HepG2 (cell line): ENCODE measurements at regions not wholly inside any gene's neighbourhood (a gene's known extent, or its start where the extent isn't known, plus 50 kb on each side); places are given as distances from the start of the nearest gene placed in this dataset.

Experiments
- ERF ChIP-seq: IDR thresholded peaks from 2 replicates; pipeline ENCODE4 v1.6.1; 2018; ENCODE audit warnings: missing biosample characterization, missing genetic modification reagents
- GATAD2A ChIP-seq: IDR thresholded peaks from 2 replicates; pipeline ENCODE4 v1.6.1; 2016
- GFI1 ChIP-seq: sonication (generic); formaldehyde crosslinking; IDR thresholded peaks from 2 replicates; pipeline ENCODE4 v1.5.0; 2020; ENCODE audit warnings: missing genetic modification reagents, mild to moderate bottlenecking, borderline replicate concordance
- HNF4A ChIP-seq: sonication (generic); formaldehyde crosslinking; IDR thresholded peaks from 2 replicates; pipeline ENCODE4 v1.4.0; 2020; ENCODE audit warnings: missing genetic modification reagents
- HOXA3 ChIP-seq: sonication (generic); formaldehyde crosslinking; IDR thresholded peaks from 2 replicates; pipeline ENCODE4 v1.5.0; 2020; ENCODE audit warnings: missing genetic modification reagents
- HOXD1 ChIP-seq: sonication (generic); formaldehyde crosslinking; IDR thresholded peaks from 2 replicates; pipeline ENCODE4 v1.5.0; 2020; ENCODE audit warnings: missing genetic modification reagents
- PAWR ChIP-seq: sonication (generic); formaldehyde crosslinking; IDR thresholded peaks from 2 replicates; pipeline ENCODE4 v1.4.0; 2020; ENCODE audit warnings: missing genetic modification reagents, mild to moderate bottlenecking, borderline replicate concordance
- SOX13 ChIP-seq, 3 experiments: fragments of 450-650 bp in 1 of 3; sonication (generic) in 1 of 3; formaldehyde crosslinking in 1 of 3; IDR thresholded peaks in 2 of 3; conservative IDR thresholded peaks in 1 of 3; 2 replicates each; pipeline versions ENCODE4 v1.5.0 to v1.6.1; 2016 to 2020; ENCODE audit warnings: antibody characterized with exemption in 1 of 3, mild to moderate bottlenecking in 1 of 3, missing compliant biosample characterization in 1 of 3, missing genetic modification reagents in 1 of 3, moderate library complexity in 1 of 3
- SOX5 ChIP-seq: IDR thresholded peaks from 2 replicates; pipeline ENCODE4 v1.6.1; 2016; ENCODE audit warnings: borderline replicate concordance
- TAF1 ChIP-seq: sonication (generic); formaldehyde crosslinking; IDR thresholded peaks from 2 replicates; pipeline ENCODE4 v1.4.0; 2020; ENCODE audit warnings: missing genetic modification reagents
- TBX3 ChIP-seq: fragments of 450-650 bp; IDR thresholded peaks from 2 replicates; pipeline ENCODE4 v1.6.1; 2017; ENCODE audit warnings: antibody characterized with exemption, mild to moderate bottlenecking, inconsistent platforms, borderline replicate concordance
- ZBTB1 ChIP-seq: sonication (generic); formaldehyde crosslinking; IDR thresholded peaks from 2 replicates; pipeline ENCODE4 v1.4.0; 2020; ENCODE audit warnings: missing genetic modification reagents, borderline replicate concordance
- ZFP90 ChIP-seq: sonication (generic); formaldehyde crosslinking; IDR thresholded peaks from 2 replicates; pipeline ENCODE4 v1.8.0; 2022; ENCODE audit warnings: missing genetic modification reagents, mild to moderate bottlenecking, inconsistent platforms, borderline replicate concordance
- ZNF143 ChIP-seq: sonication (generic); formaldehyde crosslinking; IDR thresholded peaks from 2 replicates; pipeline ENCODE4 v1.4.0; 2020; ENCODE audit warnings: missing genetic modification reagents
- ZNF552 ChIP-seq: sonication (generic); formaldehyde crosslinking; IDR thresholded peaks from 2 replicates; pipeline ENCODE4 v1.9.0; 2022; ENCODE audit warnings: missing genetic modification reagents, mild to moderate bottlenecking, borderline replicate concordance
- ZNF839 ChIP-seq: sonication (generic); formaldehyde crosslinking; IDR thresholded peaks from 2 replicates; pipeline ENCODE4 v1.4.0; 2020; ENCODE audit warnings: missing genetic modification reagents, mild to moderate bottlenecking, borderline replicate concordance
- TF ChIP-seq, protein P1 (sequence below): sonication (generic); formaldehyde crosslinking; IDR thresholded peaks from 2 replicates; pipeline ENCODE4 v1.4.0; 2020; ENCODE audit warnings: missing genetic modification reagents
- TF ChIP-seq, protein P2 (sequence below): sonication (generic); formaldehyde crosslinking; IDR thresholded peaks from 2 replicates; pipeline ENCODE4 v1.4.0; 2020; ENCODE audit warnings: mild to moderate bottlenecking, missing genetic modification reagents, borderline replicate concordance
- TF ChIP-seq, protein P3 (sequence below): sonication (generic); formaldehyde crosslinking; conservative IDR thresholded peaks from 2 replicates; pipeline ENCODE4 v1.8.0; 2022; ENCODE audit warnings: missing genetic modification reagents
- TF ChIP-seq, protein P4 (sequence below): sonication (generic); formaldehyde crosslinking; IDR thresholded peaks from 2 replicates; pipeline ENCODE4 v1.8.0; 2022; ENCODE audit warnings: missing genetic modification reagents, mild to moderate bottlenecking, inconsistent platforms, borderline replicate concordance
- TF ChIP-seq, protein P5 (sequence below): IDR thresholded peaks from 2 replicates; pipeline ENCODE4 v1.6.1; 2012; ENCODE audit warnings: inconsistent platforms
- TF ChIP-seq, protein P6 (sequence below): IDR thresholded peaks from 2 replicates; pipeline ENCODE4 v1.6.1; 2016; ENCODE audit warnings: missing biosample characterization, missing genetic modification reagents, low read depth

DNA sequence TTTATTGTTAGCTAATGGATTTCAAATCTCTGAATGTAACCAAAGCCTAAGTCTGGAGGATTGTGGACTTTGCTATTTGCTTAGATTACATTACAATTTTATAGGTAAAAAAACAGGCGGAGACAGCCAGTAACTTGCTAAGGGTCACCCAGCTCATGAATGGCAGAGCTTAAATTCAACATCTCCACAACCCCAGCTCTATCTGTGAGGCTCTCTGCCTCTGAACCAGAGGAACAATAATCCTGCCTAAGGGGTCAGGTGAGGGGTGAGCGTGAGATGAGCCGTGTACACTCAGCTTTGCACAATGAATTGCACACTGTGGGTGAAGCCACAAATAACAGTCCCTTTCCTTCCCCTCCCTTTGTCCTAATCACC lies 69.8 kb upstream of the SPATA12 start (continued):
- TF ChIP-seq TBX3 (no peak), ZFP90 (CRISPR knock-in tag) (no peak), PAWR (CRISPR knock-in tag) (no peak), HOXD1 (CRISPR knock-in tag) (no peak), SOX13 (IDR thresholded peaks at IDR 0.05) (0 out of 2 replicates have a peak, but pooled peaks have one; percentile 15), SOX13 (CRISPR knock-in tag; conservative IDR thresholded peaks at IDR 0.05 in 1 of 2, IDR thresholded peaks at IDR 0.05 in 1 of 2) (peak in 1 of 2 experiments; percentile 82; a peak in 2 of 4 replicates), HNF4A (CRISPR knock-in tag) (peak; percentile 76), ZBTB1 (CRISPR knock-in tag) (no peak), GFI1 (CRISPR knock-in tag) (peak; percentile 37), GATAD2A (CRISPR knock-in tag) (peak; percentile 75), TAF1 (CRISPR knock-in tag) (no peak), ZNF839 (CRISPR knock-in tag) (no peak), ERF (no peak), ZNF552 (CRISPR knock-in tag) (no peak), HOXA3 (CRISPR knock-in tag) (no peak; the same call in 1 of the 2 replicates), ZNF143 (CRISPR knock-in tag) (no peak), SOX5 (peak; percentile 66; the same call in 1 of the 2 replicates)
- TF ChIP-seq, protein P1, sequence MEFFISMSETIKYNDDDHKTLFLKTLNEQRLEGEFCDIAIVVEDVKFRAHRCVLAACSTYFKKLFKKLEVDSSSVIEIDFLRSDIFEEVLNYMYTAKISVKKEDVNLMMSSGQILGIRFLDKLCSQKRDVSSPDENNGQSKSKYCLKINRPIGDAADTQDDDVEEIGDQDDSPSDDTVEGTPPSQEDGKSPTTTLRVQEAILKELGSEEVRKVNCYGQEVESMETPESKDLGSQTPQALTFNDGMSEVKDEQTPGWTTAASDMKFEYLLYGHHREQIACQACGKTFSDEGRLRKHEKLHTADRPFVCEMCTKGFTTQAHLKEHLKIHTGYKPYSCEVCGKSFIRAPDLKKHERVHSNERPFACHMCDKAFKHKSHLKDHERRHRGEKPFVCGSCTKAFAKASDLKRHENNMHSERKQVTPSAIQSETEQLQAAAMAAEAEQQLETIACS (CRISPR knock-in tag): no peak
- TF ChIP-seq, protein P2, sequence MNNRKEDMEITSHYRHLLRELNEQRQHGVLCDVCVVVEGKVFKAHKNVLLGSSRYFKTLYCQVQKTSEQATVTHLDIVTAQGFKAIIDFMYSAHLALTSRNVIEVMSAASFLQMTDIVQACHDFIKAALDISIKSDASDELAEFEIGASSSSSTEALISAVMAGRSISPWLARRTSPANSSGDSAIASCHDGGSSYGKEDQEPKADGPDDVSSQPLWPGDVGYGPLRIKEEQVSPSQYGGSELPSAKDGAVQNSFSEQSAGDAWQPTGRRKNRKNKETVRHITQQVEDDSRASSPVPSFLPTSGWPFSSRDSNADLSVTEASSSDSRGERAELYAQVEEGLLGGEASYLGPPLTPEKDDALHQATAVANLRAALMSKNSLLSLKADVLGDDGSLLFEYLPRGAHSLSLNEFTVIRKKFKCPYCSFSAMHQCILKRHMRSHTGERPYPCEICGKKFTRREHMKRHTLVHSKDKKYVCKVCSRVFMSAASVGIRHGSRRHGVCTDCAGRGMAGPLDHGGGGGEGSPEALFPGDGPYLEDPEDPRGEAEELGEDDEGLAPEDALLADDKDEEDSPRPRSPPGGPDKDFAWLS (CRISPR knock-in tag): no peak
- TF ChIP-seq, protein P3, sequence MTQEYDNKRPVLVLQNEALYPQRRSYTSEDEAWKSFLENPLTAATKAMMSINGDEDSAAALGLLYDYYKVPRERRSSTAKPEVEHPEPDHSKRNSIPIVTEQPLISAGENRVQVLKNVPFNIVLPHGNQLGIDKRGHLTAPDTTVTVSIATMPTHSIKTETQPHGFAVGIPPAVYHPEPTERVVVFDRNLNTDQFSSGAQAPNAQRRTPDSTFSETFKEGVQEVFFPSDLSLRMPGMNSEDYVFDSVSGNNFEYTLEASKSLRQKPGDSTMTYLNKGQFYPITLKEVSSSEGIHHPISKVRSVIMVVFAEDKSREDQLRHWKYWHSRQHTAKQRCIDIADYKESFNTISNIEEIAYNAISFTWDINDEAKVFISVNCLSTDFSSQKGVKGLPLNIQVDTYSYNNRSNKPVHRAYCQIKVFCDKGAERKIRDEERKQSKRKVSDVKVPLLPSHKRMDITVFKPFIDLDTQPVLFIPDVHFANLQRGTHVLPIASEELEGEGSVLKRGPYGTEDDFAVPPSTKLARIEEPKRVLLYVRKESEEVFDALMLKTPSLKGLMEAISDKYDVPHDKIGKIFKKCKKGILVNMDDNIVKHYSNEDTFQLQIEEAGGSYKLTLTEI: no peak
- TF ChIP-seq, protein P4, sequence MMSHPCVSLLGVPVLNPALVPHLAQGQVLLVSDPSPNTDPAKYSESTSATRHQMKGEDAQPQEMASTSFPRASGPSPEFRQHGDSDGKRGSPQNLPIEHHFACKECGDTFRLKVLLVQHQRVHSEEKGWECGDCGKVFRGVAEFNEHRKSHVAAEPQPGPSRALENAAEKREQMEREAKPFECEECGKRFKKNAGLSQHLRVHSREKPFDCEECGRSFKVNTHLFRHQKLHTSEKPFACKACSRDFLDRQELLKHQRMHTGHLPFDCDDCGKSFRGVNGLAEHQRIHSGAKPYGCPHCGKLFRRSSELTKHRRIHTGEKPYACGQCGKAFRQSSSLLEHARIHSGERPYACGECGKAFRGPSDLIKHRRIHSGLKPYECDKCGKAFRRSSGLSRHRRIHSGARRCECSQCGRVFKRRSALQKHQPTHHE (CRISPR knock-in tag): no peak
- TF ChIP-seq, protein P5, sequence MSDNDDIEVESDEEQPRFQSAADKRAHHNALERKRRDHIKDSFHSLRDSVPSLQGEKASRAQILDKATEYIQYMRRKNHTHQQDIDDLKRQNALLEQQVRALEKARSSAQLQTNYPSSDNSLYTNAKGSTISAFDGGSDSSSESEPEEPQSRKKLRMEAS: no peak
- TF ChIP-seq, protein P6, sequence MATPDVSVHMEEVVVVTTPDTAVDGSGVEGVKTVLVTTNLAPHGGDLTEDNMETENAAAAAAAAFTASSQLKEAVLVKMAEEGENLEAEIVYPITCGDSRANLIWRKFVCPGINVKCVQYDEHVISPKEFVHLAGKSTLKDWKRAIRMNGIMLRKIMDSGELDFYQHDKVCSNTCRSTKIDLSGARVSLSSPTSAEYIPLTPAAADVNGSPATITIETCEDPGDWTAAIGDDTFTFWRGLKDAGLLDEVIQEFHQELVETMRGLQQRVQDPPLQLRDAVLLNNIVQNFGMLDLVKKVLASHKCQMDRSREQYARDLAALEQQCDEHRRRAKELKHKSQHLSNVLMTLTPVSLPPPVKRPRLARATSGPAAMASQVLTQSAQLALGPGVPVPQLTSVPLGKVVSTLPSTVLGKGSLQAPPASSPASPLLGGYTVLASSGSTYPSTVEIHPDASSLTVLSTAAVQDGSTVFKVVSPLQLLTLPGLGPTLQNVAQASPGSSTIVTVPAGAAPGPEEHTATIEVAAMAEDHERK (CRISPR knock-in tag): no peak
